Left kidney (tissue), 1 donor: ENCODE measurements at regions not wholly inside any gene's neighbourhood (a gene's known extent, or its start where the extent isn't known, plus 50 kb on each side); places are given as distances from the start of the nearest gene placed in this dataset.
"Not testable (repeated sequence)": the region's sequence is repeated elsewhere in the genome, so short reads cannot be mapped to it uniquely, and the experiment has no call there.

ENCODE experiments used
- DNase-seq: peaks from one replicate; pipeline ENCODE4 v3.0.0-alpha.2; 2013

GRCh38 chr17:43315858-43316521 is 82.2 kb upstream of the RNU2-1 start:
- DNase-seq: no peak

GRCh38 chr17:43315369-43315768 is 81.6 kb upstream of the RNU2-1 start:
- no peak for DNase-seq

GRCh38 chr17:43314611-43315011 is 80.8 kb upstream of the RNU2-1 start:
- no peak for DNase-seq

- no peak for DNase-seq
These were observed 78.2 kb upstream of the RNU2-1 start for GRCh38 chr17:43312011-43312410.

GRCh38 chr17:43309505-43310332 is 75.9 kb upstream of the RNU2-1 start:
- no peak for DNase-seq

GRCh38 chr17:43308999-43309398 is 75.2 kb upstream of the RNU2-1 start:
- no peak for DNase-seq

GRCh38 chr17:43304792-43305191 is 71.0 kb upstream of the RNU2-1 start:
- not testable (repeated sequence) for DNase-seq

GRCh38 chr17:43303049-43303448 is 69.3 kb upstream of the RNU2-1 start:
- not testable (repeated sequence) for DNase-seq

GRCh38 chr17:43299300-43300076 is 65.7 kb upstream of the RNU2-1 start:
- not testable (repeated sequence) for DNase-seq

- not testable (repeated sequence) for DNase-seq
These were observed 55.9 kb upstream of the RNU2-1 start for GRCh38 chr17:43289670-43290069.

- DNase-seq: not testable (repeated sequence)
These were observed 49.8 kb upstream of the RNU2-1 start for GRCh38 chr17:43283606-43284005.
